H1 (cell line): ENCODE measurements at regions not wholly inside any gene's neighbourhood (a gene's known extent, or its start where the extent isn't known, plus 50 kb on each side); places are given as distances from the start of the nearest gene placed in this dataset.

Experiments used
- CTCF ChIA-PET: fragments of 300-600 bp; sonication (Branson Sonifier 250); formaldehyde crosslinking; loops from one replicate; lab custom pipeline; 2021; ENCODE audit not compliant: partially characterized antibody; lab: Charles Lee
- POLR2A ChIA-PET: fragments of 300-600 bp; sonication (Branson Sonifier 250); formaldehyde crosslinking; loops from one replicate; lab custom pipeline; 2021; ENCODE audit warnings: inconsistent platforms; ENCODE audit not compliant: partially characterized antibody; lab: Charles Lee
- DNase-seq, 2 experiments: peaks; one replicate each; pipeline versions ENCODE4 v3.0.0 to v3.0.0-alpha.2; 2010 to 2022; ENCODE audit warnings: low spot score in 2 of 2, low read depth in 1 of 2, mixed read lengths in 1 of 2
- FAIRE-seq: peaks from 2 replicates; lab custom pipeline; 2011; peaks lifted over from hg19 to GRCh38; lab: Jason Lieb, UNC
- H2AFZ ChIP-seq: 2 replicates; pipeline ENCODE4 v1.8.1; 2012; ENCODE audit warnings: low read length, inconsistent platforms
- H2AK5ac ChIP-seq: 2 replicates; pipeline ENCODE4 v1.6.1; 2013; ENCODE audit warnings: low read depth, low read length
- H2BK120ac ChIP-seq: replicated peaks from 2 replicates; pipeline ENCODE3; 2013; ENCODE audit warnings: low read depth, low read length, inconsistent platforms
- H2BK12ac ChIP-seq: 2 replicates; pipeline ENCODE4 v1.6.1; 2013; ENCODE audit warnings: low read depth, low read length
- H2BK15ac ChIP-seq: 2 replicates; pipeline ENCODE4 v1.6.1; 2013; ENCODE audit warnings: low read length
- H2BK20ac ChIP-seq: 2 replicates; pipeline ENCODE4 v1.6.1; 2013; ENCODE audit warnings: low read length
- H2BK5ac ChIP-seq: 2 replicates; pipeline ENCODE4 v1.6.1; 2013; ENCODE audit warnings: low read depth, low read length
- H3K14ac ChIP-seq: 2 replicates; pipeline ENCODE4 v1.6.1; 2013; ENCODE audit warnings: inconsistent platforms; ENCODE audit not compliant: insufficient read length
- H3K18ac ChIP-seq: 2 replicates; pipeline ENCODE4 v1.6.1; 2013; ENCODE audit warnings: low read length; ENCODE audit errors: extremely low read depth
- H3K23ac ChIP-seq: 2 replicates; pipeline ENCODE4 v1.6.1; 2013; ENCODE audit warnings: inconsistent platforms; ENCODE audit not compliant: insufficient read length
- H3K23me2 ChIP-seq: 2 replicates; pipeline ENCODE4 v1.6.1; 2013; ENCODE audit warnings: low read depth, low read length
- H3K27ac ChIP-seq: 2 replicates; pipeline ENCODE4 v1.6.1; 2011; ENCODE audit warnings: low read depth, low read length, inconsistent platforms
- H3K27me3 ChIP-seq, 4 experiments: replicated peaks in 1 of 4; 1 replicate in 1 of 4; 2 replicates in 3 of 4; pipeline versions ENCODE4 v1.6.1 to v1.8.1; 2011 to 2013; ENCODE audit warnings: low read length in 3 of 4, mild to moderate bottlenecking in 3 of 4, inconsistent platforms in 2 of 4, mixed read lengths in 2 of 4, moderate library complexity in 1 of 4; ENCODE audit not compliant: control insufficient read depth in 3 of 4, insufficient read depth in 3 of 4; ENCODE audit errors: extremely low read depth in 1 of 4
- H3K36me3 ChIP-seq, 4 experiments: 2 replicates each; pipeline versions ENCODE4 v1.6.1 to v1.8.1; 2011 to 2013; ENCODE audit warnings: mild to moderate bottlenecking in 4 of 4, low read length in 3 of 4, moderate library complexity in 2 of 4, control low read depth in 1 of 4, inconsistent platforms in 1 of 4; ENCODE audit not compliant: insufficient read depth in 4 of 4, control insufficient read depth in 2 of 4
- H3K4ac ChIP-seq: replicated peaks from 2 replicates; pipeline ENCODE3; 2013; ENCODE audit warnings: low read length, low read depth, mixed read lengths, inconsistent platforms; ENCODE audit not compliant: insufficient read length
- H3K4me1 ChIP-seq, 4 experiments: replicated peaks in 1 of 4; 1 replicate in 1 of 4; 2 replicates in 3 of 4; pipeline versions ENCODE4 v1.6.1 to v1.8.1; 2011 to 2013; ENCODE audit warnings: low read length in 3 of 4, inconsistent platforms in 2 of 4, mixed read lengths in 1 of 4; ENCODE audit not compliant: insufficient read depth in 4 of 4, control insufficient read depth in 3 of 4
- H3K4me2 ChIP-seq, 2 experiments: 2 replicates each; pipeline versions ENCODE4 v1.6.1 to v1.8.1; 2011 to 2013; ENCODE audit warnings: low read depth in 2 of 2, low read length in 2 of 2, control low read depth in 1 of 2, inconsistent platforms in 1 of 2, mild to moderate bottlenecking in 1 of 2; ENCODE audit not compliant: insufficient read depth in 1 of 2
- H3K4me3 ChIP-seq, 4 experiments: fragments of 200-600, 300-600 bp in 1 of 4; sonication (generic), shearing (Covaris generic), sonication (Bioruptor Twin) in 1 of 4; 2 replicates each; pipeline versions ENCODE4 v1.5.1 to v1.8.1; 2011 to 2016; ENCODE audit warnings: low read length in 4 of 4, low read depth in 3 of 4, control low read depth in 2 of 4, inconsistent platforms in 2 of 4, mild to moderate bottlenecking in 2 of 4, mixed read lengths in 1 of 4, moderate library complexity in 1 of 4; ENCODE audit not compliant: insufficient read depth in 2 of 4; ENCODE audit errors: extremely low read depth in 1 of 4
- H3K56ac ChIP-seq: replicated peaks from 2 replicates; pipeline ENCODE3; 2013; ENCODE audit warnings: low read depth, mild to moderate bottlenecking, mixed read lengths, low read length, inconsistent platforms; ENCODE audit not compliant: insufficient read length
- H3K79me1 ChIP-seq: 2 replicates; pipeline ENCODE4 v1.6.1; 2013; ENCODE audit warnings: low read depth, low read length, control low read depth
- H3K79me2 ChIP-seq, 2 experiments: 2 replicates each; pipeline versions ENCODE4 v1.6.1 to v1.8.1; 2012 to 2013; ENCODE audit warnings: low read length in 2 of 2, mild to moderate bottlenecking in 2 of 2, inconsistent platforms in 1 of 2; ENCODE audit not compliant: insufficient read depth in 2 of 2, control insufficient read depth in 1 of 2
- H3K9ac ChIP-seq, 4 experiments: replicated peaks in 1 of 4; 1 replicate in 1 of 4; 2 replicates in 3 of 4; pipeline versions ENCODE4 v1.6.1 to v1.8.1; 2011 to 2013; ENCODE audit warnings: low read depth in 3 of 4, low read length in 3 of 4, control low read depth in 2 of 4, mild to moderate bottlenecking in 2 of 4, moderate library complexity in 2 of 4, inconsistent platforms in 1 of 4; ENCODE audit errors: extremely low read depth in 1 of 4
- H3K9me3 ChIP-seq, 2 experiments: 2 replicates each; pipeline versions ENCODE4 v1.6.1 to v1.8.1; 2012 to 2013; ENCODE audit warnings: mild to moderate bottlenecking in 2 of 2, moderate library complexity in 2 of 2, control low read depth in 1 of 2, inconsistent platforms in 1 of 2, low read depth in 1 of 2, low read length in 1 of 2, mixed read lengths in 1 of 2; ENCODE audit not compliant: insufficient read depth in 2 of 2
- H4K20me1 ChIP-seq, 2 experiments: replicated peaks in 1 of 2; 2 replicates each; pipeline versions ENCODE3 to v1.8.1; 2011 to 2013; ENCODE audit warnings: inconsistent platforms in 2 of 2, low read length in 2 of 2, mild to moderate bottlenecking in 1 of 2; ENCODE audit not compliant: insufficient read depth in 2 of 2, control insufficient read depth in 1 of 2
- H4K5ac ChIP-seq: 2 replicates; pipeline ENCODE4 v1.6.1; 2013; ENCODE audit warnings: low read length, low read depth, mixed read lengths, inconsistent platforms; ENCODE audit not compliant: insufficient read length
- H4K8ac ChIP-seq: 2 replicates; pipeline ENCODE4 v1.8.0; 2013; ENCODE audit warnings: mild to moderate bottlenecking, moderate library complexity, low read length, inconsistent platforms; ENCODE audit not compliant: insufficient read depth; ENCODE audit errors: extremely low read depth
- H4K91ac ChIP-seq: replicated peaks from 2 replicates; pipeline ENCODE3; 2013; ENCODE audit warnings: low read length, mixed read lengths, inconsistent platforms; ENCODE audit not compliant: insufficient read length
- FOSL1 ChIP-seq: IDR thresholded peaks from 2 replicates; pipeline ENCODE4 v1.6.1; 2011; ENCODE audit warnings: mild to moderate bottlenecking, low read depth, low read length, moderate library complexity; ENCODE audit not compliant: insufficient read depth
- HDAC6 ChIP-seq: IDR thresholded peaks from one replicate; pipeline ENCODE4 v1.7.1; 2012; ENCODE audit warnings: low read depth, mild to moderate bottlenecking, inconsistent platforms, low read length, moderate library complexity
- RAD21 ChIP-seq, 2 experiments: IDR thresholded peaks in 1 of 2; conservative IDR thresholded peaks in 1 of 2; 2 replicates each; pipeline ENCODE4 v1.6.1; 2011; ENCODE audit warnings: low read depth in 2 of 2, low read length in 2 of 2, improper control_type of control experiment in 1 of 2, inconsistent platforms in 1 of 2, mild to moderate bottlenecking in 1 of 2, moderate library complexity in 1 of 2
- TCF12 ChIP-seq: IDR thresholded peaks from 2 replicates; pipeline ENCODE4 v1.6.1; 2011; ENCODE audit warnings: low read depth, mild to moderate bottlenecking, low read length
- WGBS, 2 experiments: shearing (Covaris generic) in 1 of 2; methylation state at CpG; one replicate each; pipeline versions ENCODE4 v1.1.6 to v1.1.7; 2013 to 2015; ENCODE audit warnings: low lambda C conversion rate in 2 of 2, mixed read lengths in 2 of 2, inconsistent platforms in 1 of 2, low coverage in 1 of 2, missing lambda C conversion rate in 1 of 2; ENCODE audit not compliant: insufficient replicate concordance in 2 of 2, insufficient coverage in 1 of 2, insufficient read length in 1 of 2; ENCODE audit errors: extremely low coverage in 1 of 2, missing lambda C conversion rate in 1 of 2; 5-methylcytosine and 5-hydroxymethylcytosine counted together
- TF ChIP-seq, protein P1 (sequence below): IDR thresholded peaks from 2 replicates; pipeline ENCODE4 v1.6.1; 2012; ENCODE audit warnings: inconsistent platforms

GRCh38 chr1:199020904-199021303 is 382.1 kb downstream of the PTPRC start:
- Histone ChIP-seq H3K27me3 (no peaks in the 10 kb centered on the region), H3K9ac (no peak overlapping the region), H4K91ac (no peak overlapping the region), H3K9me3 (no peaks in the 10 kb centered on the region), H2AFZ (no peak overlapping the region), H3K23ac (no peak overlapping the region), H4K8ac (no peak overlapping the region), H3K14ac (no peak overlapping the region), H3K18ac (no peak overlapping the region), H3K4me1 (no peaks in the 10 kb centered on the region), H3K36me3 (no peaks in the 10 kb centered on the region), H2BK120ac (no peak overlapping the region), H2BK12ac (no peak overlapping the region), H2BK15ac (no peak overlapping the region), H4K20me1 (no peaks in the 10 kb centered on the region), H3K27ac (no peak overlapping the region), H3K56ac (no peak overlapping the region), H2BK20ac (no peak overlapping the region), H4K5ac (no peak overlapping the region), H2BK5ac (no peak overlapping the region), H3K79me2 (no peaks in the 10 kb centered on the region), H3K23me2 (no peaks in the 10 kb centered on the region), H3K4me3 (no peak overlapping the region), H2AK5ac (no peak overlapping the region), H3K79me1 (no peaks in the 10 kb centered on the region), H3K4ac (no peak overlapping the region), H3K4me2 (no peak overlapping the region)
- CTCF ChIA-PET: no interaction called here
- WGBS, 2 experiments: 91% methylated on average over 3 of the region's 3 CpGs; no CpG with 5 or more reads in 1 of the 2 experiments
- DNase-seq (no peak), FAIRE-seq (no peak)
- POLR2A ChIA-PET: no interaction called here
- TF ChIP-seq RAD21 (IDR thresholded peaks at IDR 0.05 in 1 of 2, conservative IDR thresholded peaks at IDR 0.05 in 1 of 2; ENCODE audit: low read depth in 2 of 2, low read length in 2 of 2) (no peak), FOSL1 (no peak), HDAC6 (no peak), TCF12 (no peak)
- TF ChIP-seq, protein P1, sequence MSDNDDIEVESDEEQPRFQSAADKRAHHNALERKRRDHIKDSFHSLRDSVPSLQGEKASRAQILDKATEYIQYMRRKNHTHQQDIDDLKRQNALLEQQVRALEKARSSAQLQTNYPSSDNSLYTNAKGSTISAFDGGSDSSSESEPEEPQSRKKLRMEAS: no peak
